T-helper 9 cell (primary cell): ENCODE measurements at regions not wholly inside any gene's neighbourhood (a gene's known extent, or its start where the extent isn't known, plus 50 kb on each side); places are given as distances from the start of the nearest gene placed in this dataset.

Experiments
- DNase-seq: peaks from one replicate; pipeline ENCODE4 v3.0.0-alpha.2; 2020

DNA sequence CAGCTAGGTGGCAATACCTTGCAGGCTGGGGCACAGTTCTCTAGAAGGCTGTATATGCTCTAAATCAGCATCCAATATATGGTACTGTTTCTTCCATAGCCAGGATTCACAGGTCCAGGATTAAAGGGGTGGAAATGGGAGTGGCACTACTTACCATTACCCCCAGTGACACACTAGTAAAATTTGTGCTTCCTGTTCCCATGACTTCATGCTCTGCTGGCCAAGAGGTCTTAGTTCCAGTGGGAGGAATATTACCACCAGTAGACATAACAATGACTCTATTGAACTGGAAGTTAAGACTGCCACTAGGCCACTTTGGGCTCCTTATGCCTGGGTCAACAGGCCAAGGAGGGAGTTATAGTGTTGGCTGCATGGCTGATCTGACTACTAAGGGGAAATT is 174.3 kb upstream of the TNFAIP3 start:
- no peak for DNase-seq

DNA sequence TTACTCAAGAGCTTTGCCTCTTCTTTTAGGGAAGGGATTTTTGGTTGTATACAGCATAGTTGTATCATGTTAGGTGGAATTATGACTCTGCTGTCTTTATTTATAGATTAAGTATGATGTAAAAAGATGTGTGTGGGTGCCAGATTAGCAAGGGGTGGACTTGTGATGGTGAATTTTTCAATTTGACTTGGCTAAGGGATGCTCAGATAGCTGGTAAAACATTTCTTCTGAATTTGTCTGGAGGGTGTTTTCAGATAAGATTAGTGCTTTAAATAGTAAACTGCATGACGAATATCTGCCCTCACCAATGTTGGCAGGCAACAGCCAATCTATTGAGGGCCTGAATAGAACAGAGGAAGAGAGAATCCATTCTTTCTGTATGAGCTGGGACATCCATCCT is 173.3 kb upstream of the TNFAIP3 start:
- DNase-seq: no peak

DNA sequence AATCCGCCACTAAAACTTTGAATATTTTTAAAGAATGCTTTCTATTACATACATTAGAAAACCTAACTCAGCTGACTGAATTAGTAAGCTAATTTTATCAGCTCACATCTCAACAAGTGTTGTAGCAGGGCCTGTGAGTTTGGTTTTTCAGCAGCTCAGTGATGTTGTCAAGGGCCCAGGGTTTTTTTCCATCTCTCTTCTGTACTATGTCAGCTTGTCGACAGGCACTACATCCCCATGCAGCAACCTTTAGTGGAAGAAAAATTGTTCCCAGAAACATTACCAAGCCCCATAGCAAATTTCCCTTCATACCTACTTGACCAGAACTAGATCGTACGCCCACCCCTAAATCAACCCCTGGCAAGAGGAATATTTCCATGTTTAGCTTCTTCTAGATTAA is 170.3 kb upstream of the TNFAIP3 start:
- no peak for DNase-seq

DNA sequence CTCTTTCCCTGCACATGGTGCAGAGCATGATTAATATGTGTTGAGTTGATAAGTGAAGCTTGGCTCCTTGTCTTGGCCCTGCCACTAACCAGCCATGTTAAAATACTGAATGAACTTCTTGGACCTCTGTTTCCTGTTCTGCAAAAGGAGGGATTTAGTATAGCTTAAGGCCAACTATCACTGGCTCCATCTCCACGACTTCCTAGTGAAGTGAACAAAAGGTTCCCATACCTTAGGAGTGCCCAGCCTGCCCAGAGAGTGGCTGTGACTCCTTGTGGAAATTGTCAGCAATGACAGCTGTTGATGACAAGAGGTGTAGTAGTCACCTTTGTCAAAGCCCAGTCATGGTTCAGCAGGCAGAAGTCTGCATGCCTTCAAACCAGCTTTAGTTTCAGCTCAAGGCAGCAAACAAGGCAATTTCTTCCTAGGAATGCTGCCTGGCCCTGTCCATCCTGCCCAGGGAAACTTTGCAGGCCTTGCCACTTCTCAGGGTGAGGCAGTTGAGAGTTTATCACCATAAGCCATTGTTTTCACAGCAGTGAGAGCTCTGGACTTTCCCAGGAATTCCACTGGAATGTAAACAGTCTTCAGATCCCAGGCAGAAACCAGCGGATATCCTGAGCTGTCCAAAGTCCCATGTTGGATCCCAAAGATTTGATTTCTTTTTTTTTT is 169.7 kb upstream of the TNFAIP3 start:
- DNase-seq: no peak

DNA sequence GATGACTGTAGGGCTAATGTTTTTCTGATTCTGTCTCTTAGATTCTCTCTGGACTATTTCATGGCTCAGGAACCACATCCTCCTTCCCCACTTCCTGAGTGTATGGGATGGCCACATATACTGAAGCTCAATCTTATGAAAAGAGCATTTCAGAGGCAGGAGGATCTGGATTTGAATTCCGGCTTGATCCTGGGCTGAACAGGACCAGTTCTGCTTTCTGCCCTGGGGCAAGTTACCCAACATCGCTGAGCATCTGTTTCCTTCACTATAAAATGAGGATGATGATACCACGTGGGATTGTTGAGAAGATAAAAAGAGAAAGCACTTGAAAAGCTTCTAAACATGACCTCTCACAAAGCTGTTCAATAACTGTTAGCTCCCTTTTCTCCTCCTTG is 168.4 kb upstream of the TNFAIP3 start:
- DNase-seq: no peak

DNA sequence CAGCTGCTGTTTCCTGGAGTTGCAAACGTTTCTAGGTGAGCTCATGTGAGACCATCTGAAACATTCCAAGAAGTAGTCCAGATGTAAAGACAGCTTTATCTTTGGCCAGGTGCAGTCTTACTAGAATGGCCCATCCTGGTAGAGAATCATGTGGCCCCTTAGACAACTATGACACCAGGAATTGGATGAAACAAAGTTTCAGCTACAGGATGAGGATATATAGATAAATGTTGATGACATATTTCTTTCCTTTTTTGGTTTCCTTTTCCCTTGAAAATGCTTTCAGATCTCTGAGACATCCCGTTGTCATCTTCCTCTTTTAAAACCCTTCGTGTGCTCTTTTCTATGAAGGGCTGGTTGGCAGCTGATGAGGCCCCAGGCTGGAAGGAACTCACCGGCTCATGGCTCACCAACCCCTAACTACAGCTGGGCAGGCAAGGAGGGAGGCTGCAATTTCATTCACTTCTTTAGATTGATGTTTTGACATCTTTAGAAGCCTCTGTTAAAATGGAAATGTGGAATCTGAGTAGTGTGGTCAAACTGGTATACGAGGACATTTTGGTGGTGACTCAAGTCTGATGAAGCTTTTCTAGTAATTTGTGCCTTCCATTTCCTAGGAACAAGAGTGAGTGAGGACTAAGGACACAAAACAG is 167.9 kb upstream of the TNFAIP3 start:
- DNase-seq: no peak

DNA sequence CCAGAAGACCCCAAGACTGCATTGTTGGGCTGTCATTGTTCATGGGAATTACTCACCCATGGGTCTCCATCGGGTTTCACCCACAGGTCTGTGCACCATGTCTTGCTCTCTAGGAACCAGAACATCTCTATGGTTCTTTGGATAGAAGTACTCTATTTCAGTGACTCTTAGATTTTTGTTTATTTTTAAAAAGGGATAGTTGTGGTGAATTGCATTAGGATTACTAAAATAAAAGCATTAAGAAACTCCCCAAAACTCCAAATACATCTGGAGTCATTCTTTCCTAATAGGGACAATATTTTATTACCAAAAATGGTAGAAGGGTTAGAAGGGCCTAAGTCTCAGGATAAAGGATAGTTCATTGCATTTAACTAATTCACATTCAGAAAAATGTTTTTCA is 166.9 kb upstream of the TNFAIP3 start:
- DNase-seq: no peak

DNA sequence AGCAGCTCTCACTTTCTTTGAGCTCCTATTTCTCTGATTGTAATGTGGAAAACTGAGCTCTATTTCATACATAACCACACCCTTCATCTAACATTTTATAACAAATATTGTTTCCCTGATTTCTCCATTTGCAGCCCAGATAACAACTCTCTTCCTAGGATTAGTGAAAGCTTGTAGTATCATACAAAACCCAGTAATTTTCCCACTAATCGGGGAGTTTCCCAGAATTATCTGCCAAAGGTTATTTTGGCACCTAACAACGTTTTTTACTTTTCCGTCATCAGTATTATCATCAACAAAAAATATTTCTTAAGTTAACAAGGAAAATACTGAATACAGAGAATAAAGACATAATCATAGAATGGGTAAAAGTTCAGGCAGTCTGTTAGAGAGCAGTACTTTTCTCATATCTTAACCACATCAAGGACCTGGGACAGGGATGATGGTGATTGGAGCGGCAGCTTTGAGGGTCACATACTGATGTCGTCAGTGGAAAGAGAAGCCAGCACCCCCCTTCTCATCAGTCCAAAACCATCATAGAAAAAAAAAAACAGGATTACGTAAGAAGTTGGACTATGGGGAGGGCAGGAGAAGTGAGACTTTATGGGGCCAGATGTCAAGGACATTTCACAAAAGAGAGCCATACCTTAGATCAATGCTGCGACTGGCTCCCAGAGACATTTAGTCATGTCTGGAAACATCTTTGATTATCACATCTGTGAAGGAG is 166.1 kb upstream of the TNFAIP3 start:
- no peak for DNase-seq

DNA sequence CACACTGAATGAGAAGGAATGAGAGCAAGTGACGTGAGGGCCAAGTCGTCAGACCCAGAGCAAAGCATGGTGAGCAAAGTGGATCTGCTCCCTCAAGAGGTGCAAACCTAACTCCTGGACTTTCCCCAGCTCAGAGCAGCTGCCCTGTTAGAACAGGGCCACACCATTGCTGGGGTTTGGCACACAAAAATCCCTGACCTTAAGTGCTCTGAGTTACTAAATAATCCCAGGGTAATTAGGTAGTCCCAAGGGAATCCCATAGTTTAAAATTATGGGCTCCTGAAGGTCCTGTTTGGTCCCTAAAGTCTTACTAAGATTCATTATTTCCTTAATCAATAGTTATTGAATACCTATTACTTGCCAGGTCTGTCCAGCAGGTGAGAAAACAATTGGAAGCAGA is 165.1 kb upstream of the TNFAIP3 start:
- DNase-seq: no peak

DNA sequence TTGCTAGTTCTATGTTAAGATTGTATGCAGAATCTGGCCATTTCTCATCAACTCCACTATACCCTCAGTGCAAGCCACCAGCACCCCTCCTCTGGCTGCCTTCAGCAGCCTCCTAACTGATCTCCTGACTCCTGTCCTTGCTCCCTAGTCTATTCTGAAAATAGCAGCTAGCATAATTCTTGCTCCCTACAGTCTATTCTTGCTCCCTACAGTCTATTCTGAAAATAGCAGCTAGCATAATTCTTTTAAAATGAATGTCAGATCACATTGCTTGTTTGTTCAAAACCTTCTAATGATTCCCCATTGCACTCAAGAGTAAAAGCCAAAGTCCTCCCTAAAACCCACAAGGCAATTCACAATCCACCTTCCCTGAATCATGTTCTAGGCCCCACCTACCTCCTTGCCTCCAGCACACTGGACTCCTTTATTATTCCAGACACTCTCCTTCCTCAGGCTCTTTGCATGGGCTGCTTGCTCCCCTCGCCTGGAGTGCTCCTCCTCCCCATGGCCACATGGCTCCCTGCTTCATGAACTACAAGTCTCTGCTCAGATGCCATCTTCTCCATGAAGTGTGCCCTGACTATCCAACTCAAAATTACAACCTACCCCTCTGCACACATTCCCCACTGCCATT is 164.2 kb upstream of the TNFAIP3 start:
- DNase-seq: no peak

DNA sequence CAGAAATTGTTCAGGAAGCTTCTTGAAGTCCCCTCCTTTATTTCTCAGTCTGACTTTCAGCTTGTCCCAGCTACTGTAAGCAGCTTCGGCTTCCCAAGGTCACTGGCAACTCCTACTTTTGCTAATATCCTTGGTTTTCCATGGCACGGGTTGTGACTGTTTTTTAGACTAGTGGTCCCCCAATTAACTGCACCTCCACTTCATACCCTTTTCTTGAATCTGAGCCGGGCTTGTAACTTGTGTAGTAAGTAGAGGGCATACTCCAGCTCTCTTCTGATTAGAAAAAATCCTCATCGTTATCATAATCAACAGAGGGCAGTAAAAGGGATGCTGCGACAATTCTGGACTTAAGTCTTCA is 162.3 kb upstream of the TNFAIP3 start:
- DNase-seq: no peak

DNA sequence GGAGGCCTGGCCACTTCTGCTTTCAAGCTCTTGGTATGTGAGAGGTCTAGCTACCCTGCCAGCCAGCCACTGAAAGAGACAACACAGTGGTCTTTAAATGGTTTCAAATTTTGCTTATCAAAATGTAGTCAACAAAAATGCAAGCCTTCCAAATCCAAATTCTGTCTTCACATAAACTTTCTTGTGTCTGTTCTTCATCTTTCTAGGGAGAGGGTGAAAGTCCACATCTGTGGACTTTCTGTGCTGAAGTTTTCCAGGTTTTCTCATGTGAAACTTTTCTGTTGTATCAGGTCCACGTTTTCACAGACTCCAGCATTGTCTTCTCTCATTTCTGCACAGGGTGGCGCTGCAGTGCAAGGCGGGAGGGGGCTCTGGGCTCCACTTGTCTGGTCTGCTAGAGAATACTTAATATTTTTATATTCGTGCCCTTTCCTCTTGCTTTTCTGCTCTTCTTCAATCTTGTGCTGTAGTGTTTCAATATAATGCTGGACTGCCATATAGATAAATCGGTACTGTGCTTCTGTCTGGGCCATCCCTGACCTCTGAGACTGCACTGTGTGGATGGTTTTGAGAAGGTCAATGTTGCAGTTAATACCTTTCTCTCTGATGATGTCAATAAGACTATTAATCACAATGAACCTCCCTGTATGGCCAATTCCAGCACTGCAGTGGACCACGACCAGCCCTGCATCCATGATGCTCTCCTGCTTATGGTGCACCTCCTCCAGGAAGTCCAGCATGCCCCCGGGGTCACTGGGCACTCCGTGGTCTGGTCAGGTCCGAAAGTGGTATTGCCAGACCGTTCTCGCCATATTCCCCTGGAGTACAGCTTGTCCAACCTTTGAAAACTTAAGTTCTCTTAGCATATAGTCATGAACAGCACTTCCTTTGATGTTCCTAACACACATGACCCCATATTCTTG is 161.6 kb upstream of the TNFAIP3 start:
- peak; percentile 74 for DNase-seq

DNA sequence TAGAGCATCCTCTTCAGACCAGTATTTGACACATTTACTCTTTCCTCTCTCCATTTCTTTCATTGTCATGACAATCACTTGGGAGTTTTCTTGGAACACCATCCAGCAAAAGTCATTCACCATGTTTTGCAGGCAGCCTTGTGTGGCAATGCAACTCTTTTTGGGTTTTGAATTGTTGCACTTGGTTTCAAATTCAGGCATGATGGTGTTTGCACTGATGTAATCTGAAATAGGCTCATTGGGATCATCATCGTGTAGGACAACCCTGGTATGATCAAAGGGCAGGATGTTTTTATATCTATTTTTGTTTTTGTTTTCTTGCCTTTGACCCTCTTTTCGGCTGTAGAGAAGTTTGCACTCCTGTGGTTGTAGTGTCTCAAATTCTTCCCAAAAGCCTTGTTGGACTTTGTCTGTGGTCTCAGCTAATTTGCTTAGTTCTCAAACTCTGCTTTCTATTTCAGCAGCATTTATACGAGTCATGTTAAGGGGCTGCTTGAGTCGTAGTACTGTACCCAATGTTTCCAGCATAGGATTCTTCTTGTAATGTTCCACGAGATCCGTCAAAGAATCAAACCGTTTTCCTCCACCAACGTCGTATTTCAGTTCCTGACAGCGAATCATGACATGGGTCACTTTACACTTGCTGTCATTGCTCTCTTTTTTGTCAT is 160.8 kb upstream of the TNFAIP3 start:
- no peak for DNase-seq

DNA sequence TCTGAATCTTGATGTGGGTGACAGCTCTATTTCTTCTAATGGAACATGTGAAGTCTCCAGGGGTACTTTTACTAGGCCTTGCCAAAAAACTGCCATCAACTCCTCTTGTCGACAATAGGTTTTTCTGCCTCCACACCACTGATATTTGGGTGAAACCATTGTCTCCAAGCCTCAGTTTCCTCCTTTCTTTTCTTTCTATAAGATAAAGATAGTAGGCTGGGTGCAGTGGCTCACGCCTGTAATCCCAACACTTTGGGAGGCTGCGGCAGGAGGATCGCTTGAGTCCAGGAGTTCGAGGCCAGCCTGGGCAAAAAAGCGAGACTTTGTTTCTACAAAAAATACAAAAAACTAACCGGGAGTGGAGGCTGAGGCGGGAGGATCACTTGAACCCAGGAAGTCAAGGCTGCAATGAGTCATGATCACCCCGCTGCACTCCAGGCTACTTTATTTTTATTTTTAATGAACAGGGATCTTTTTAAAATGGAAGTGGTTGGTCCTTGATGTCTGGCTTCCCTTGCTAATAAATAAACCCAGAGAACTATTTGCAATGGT is 159.9 kb upstream of the TNFAIP3 start:
- no peak for DNase-seq

DNA sequence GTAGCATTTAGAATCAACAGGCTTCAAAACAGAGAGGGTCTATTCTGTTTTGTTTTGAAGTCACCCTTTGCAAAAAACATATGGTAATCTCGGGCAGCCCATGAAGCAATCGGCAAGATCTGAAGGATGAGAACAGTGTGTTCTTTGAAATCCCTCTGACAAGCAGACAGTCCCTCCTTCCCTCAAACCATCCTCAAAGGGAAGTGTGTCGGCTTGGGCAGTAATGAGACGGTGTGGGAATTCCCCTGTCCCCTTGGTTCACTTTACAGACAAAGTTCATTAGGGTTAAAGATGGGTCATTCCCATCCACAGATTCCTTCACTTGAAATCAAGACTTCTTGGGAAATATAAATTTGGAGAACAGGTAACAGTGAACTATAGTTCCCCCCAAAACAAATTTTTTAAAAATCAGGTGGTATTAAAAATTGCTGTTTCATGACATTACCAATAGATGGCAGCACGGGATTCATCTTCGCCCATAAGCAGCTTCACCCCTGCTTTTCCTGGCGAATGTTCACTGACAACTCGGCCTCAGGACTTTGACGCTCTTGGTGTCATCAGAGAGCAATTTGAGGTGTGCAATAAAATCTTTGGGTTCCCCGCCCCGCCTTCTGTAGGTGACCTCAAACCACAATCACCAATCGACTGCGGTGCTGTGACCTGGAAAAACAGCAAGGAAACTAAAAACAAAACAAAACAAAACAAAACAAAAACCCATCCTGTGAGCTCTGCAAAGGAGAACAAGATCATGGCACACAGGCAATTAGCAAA is 159.3 kb upstream of the TNFAIP3 start:
- peak; percentile 79 for DNase-seq

DNA sequence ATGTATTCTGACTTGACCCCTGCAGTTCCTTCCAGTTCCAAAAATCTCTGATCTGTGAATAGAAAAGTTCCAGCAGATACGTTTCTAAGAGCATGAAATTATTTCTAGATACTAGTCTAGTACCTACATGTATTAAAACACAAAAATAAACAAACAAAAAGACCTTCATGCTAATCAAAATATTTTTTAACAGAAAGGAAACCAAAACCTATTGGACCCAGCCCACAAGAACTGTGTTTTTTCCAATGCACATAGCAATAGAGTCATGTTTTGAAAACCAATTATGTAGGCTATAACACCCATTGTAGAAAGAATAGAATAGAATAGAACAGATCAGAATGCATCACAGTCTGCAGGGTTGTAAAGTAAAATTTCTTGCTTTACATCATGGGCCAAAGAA is 158.6 kb upstream of the TNFAIP3 start:
- no peak for DNase-seq

DNA sequence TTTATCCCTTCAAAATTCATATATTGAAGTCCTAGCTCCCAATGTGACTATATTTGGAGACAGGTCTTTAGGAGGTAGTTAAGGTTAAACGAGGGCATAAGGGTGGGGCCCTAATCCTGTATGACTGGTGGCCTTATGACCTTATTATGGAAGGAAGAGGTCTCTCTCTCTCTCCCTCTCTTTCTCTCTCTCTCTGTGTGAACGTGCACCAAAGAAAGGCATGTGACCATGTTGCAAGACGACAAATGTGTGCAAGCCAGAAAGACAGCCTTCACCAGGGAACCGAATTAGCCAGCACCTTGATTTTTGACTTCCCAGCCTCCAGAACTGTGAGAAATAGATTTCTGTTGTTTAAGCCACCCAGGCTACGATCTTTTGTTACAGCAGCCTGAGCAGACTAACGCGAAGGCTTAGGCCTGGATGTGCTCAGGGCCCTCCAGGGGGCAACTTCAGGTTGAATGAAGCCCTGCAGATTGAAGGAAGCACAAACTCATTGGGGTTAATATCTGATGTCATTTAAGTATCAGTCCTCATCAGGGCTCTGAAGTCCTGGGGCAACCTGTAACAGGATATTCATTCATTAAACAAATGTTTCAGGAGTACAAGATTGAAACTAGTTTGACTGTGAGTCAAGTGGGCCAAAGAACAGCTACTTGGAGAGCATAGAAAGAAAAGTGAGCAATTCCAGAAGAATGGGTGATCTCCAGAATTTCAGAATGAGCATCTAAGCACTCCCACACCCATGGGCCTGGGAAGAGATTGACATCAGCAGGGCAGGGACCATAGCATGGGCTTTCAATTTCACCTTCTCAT is 157.4 kb upstream of the TNFAIP3 start:
- DNase-seq: no peak

DNA sequence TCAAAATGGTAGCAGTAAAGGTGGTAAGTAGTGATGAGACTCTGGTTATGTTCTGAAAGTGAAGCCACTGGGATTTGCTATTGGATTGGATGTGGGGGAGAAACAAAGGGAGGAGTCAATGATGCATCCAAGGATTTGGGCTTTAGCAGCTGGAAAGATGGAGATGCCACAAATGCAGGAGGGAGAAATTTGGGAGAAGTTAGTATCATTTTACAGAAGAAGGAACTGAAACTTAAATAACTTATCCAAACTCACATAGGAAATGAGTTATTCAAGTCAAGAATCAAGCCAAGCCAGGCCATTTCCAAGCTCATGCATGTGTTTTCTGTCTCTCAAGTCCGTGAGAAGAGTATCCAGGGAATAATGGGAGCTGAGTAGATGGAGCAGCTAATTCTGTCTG is 155.1 kb upstream of the TNFAIP3 start:
- DNase-seq: no peak

DNA sequence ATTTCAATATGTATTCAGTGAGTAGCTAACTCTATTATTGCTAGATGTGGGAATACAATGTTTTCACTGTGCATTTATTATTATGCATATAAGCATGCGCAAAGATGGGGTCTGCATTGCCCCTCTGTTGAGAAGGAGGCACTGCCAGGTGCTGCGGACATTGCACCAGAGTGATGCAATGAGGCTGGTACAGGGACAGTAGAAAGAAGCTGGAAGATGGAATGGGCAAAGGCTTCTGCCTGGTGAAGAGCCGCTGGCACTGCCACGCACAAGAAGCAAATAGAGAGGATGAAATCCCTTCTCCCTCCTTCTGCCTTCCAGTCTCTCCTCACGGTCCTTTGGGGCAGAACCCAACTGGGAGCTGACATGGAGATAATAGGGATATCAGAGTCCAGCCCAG is 154.5 kb upstream of the TNFAIP3 start:
- no peak for DNase-seq

DNA sequence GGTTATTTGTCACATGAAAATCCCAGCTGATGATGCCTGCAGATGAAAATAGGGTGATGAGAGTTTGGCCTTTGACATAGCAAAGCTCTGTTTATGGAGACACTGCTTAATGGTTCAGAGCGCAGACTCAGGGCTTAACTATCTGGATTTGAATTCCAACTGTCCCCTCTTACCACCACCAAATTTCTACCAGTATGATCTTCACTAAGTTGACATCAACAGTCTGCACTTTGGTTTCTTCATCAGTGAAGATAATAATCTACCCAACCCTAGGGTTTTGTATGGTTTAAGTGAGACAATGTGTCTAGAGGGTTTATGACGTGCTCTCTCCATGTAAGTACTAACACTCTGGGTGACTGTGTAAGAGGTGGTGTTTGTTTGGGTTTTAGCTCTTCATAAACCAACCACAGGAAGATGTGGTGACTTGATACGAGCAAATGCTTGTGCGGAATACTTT is 151.4 kb upstream of the TNFAIP3 start:
- DNase-seq: peak; percentile 8
